Smooth muscle cell of the brain vasculature (primary cell): ENCODE measurements at regions not wholly inside any gene's neighbourhood (a gene's known extent, or its start where the extent isn't known, plus 50 kb on each side); places are given as distances from the start of the nearest gene placed in this dataset.

Experiments
- DNase-seq: peaks from one replicate; pipeline ENCODE4 v3.0.0-alpha.2; 2012; ENCODE audit warnings: low read depth, low spot score

- no peak for DNase-seq
These were observed 228.6 kb upstream of the SUCLG2 start for GRCh38 chr3:67882981-67883380.

GRCh38 chr3:67876261-67876660 is 221.8 kb upstream of the SUCLG2 start:
- no peak for DNase-seq

DNA sequence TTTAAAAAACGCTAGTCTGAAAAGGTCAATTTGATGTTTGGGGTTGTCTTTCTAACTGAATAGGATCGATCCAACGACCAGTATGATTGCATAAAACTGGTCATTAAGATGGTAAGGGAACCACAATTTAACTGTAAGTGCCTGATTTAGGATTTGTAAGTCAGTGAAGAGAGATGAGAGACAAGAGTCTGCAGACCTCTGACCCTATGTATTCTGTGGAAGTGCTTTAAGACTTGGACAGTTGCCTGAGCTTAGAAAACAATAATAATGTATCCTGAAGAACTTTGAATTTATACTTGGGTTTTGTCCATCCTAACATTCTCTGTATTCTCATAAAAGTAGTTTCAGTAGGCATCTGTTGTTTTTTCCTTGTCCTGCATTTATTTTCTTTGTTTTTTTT is 221.4 kb upstream of the SUCLG2 start:
- DNase-seq: no peak

DNA sequence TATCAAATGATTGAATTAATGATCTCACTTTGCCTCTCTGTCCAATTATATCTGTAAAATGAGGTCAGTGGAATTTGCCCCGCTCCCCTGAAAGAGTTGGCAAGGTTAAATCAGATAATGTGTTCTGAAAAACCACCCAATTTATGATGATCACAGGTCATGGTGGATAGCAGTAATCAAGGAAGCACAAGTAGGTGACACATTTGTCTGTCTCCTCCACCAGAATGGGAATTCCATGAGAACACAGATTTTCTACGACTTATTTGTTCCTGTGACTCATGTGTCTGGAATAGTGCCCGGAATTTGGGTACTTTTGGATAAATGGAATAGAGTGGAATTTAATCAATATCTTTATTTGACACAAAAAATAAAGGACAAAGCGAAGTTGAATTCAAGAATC is 220.9 kb upstream of the SUCLG2 start:
- DNase-seq: no peak

GRCh38 chr3:67870477-67870876 is 216.1 kb upstream of the SUCLG2 start:
- DNase-seq: no peak

GRCh38 chr3:67866571-67866970 is 212.2 kb upstream of the SUCLG2 start:
- no peak for DNase-seq

DNA sequence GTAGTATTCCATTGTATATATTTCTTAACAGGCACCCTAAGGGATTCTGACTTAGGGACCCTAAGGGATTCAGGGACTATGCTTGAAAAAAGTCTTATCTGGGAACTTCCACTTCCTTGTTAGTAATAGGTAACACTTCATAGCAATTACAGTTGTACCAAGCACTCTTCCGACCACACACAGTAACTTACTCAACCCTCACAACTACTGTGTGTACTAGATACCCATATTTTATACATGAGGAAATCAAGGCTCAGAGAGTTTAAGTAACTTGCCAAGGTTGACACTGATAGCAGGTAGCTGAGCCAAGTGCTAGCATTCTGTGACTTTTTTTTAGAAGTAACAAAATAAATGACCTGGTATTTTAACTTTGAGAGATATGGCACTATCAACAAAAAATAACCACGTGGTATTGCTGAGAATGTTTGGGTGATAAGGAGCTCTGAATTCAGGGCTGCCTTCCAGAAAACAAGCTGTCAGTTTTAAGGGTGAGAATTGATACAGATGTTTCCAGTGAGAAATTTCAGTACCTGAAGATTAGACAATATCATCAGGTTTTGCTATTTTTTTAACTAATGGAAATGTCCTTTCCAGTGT is 210.3 kb upstream of the SUCLG2 start:
- no peak for DNase-seq

DNA sequence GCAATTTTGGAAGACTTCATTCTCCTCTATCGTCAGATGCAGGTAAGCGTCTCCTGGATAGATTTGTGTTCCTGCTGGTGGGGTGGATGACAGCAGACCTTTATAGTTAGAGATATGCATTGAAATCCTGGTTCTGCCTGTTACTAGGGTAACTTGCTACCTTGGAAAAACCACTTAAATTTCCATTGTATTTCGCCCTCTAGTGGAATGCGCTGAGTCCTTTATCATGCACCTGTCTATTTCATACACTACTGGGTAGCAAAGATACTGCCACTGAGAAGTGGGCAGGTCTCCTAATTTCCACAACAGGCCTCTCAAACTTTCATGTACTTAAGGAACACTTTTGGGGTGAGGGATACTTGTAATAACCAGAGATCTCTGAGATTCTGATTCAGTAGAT is 209.5 kb upstream of the SUCLG2 start:
- DNase-seq: no peak

- DNase-seq: no peak
These were observed 206.0 kb upstream of the SUCLG2 start for GRCh38 chr3:67860429-67860828.

DNA sequence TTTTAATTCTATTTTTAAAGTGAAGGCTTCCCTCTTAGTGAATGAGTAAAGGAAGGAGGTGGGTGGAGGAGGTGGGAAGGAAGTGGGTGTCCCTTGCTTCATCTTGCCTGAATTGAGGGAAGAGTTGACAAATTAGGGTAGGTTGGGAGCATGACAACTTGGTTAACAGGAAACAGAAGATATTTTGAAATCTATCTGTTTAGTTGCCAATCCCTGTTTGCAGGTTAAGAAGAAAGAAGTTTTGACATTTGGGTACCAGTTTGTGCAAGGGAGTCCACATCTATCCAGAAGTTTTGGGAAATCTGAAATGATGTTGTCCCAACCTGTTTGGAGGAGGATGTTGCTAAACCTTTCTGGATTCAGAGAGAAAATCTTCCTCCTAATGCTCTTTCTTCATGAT is 204.1 kb upstream of the SUCLG2 start:
- no peak for DNase-seq

- no peak for DNase-seq
These were observed 202.3 kb upstream of the SUCLG2 start for GRCh38 chr3:67856718-67857117.

DNA sequence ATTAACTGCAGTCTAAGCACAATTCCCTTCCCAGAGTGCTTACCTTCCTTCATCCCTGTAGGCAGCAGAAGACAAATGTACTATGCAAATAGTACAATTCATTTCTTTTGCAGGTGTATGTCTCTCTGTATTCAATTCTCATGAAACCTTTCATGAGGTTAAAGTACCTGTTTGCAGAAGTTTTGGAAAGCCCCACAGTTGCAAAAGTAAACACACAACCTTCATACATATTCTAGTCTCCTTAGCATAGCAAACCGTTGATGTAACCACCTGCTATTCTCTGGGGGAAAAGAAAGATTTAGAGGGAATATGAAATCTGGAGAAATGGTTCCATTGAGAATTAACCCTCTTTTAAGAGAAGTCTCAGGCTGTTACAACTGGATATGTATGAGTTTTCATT is 200.3 kb upstream of the SUCLG2 start:
- DNase-seq: no peak

GRCh38 chr3:67853520-67853919 is 199.1 kb upstream of the SUCLG2 start:
- DNase-seq: no peak

- no peak for DNase-seq
These were observed 193.9 kb upstream of the SUCLG2 start for GRCh38 chr3:67848299-67848698.

DNA sequence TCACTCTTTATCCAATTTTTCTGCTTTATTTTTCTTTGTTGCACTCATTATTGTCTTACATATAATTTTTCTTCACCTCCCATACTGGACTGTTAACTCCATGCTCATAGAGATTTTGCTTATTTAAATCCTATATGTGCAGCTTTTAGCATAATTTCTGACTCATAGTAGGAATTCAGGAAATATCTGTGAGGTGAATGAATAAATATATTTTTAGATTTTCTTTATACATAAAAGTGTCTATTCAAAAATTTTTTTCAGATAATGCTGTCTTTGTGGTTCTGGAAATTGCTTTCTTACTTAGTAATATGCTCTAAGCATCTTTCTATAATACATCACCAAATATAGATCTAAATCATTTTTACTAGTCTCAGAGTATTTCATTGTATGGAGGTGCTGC is 191.8 kb upstream of the SUCLG2 start:
- no peak for DNase-seq

- no peak for DNase-seq
These were observed 178.4 kb upstream of the SUCLG2 start for GRCh38 chr3:67832817-67833216.

DNA sequence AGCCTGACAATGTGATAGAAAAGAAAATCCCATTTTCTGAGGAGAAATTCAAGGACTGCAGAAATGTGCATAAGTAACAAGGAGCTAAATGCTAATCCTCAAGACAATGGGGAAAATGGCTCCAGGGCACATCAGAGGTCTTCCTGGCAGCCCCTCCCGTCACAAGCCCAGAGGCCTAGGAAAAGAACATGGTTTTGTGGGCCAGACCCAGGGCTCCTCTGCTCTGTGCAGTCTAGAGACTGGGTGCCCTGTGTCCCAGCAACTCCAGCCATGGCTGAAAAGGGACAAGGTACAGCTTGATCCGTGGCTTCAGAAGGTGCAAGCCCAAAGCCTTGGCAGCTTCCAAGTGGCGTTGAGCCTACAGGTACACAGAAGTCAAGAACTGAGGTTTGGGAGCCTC is 176.8 kb upstream of the SUCLG2 start:
- DNase-seq: no peak

DNA sequence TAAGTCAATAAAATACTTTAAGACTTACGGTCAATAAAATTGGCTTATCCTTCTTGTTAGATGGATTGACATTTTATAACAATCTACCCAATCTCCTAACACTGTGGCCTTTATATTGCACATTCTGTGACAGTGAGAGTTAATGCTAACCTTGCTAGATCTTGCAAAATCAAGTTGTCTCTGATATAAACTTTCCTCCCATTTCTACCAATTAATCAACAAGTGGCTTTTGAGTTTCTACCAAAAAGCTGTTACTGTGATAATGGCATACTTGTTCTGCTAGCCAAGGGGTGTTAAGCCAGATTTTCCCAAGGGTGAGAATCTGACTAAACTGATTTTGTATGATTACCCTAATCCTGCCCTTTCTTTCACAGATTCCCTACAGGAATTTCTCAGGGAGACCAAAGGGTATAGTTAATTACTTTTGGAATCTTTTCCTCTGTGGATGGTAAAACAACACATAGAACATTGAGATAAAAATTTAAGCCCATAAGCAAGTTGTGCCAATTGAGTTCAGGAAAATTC is 174.1 kb upstream of the SUCLG2 start:
- no peak for DNase-seq

DNA sequence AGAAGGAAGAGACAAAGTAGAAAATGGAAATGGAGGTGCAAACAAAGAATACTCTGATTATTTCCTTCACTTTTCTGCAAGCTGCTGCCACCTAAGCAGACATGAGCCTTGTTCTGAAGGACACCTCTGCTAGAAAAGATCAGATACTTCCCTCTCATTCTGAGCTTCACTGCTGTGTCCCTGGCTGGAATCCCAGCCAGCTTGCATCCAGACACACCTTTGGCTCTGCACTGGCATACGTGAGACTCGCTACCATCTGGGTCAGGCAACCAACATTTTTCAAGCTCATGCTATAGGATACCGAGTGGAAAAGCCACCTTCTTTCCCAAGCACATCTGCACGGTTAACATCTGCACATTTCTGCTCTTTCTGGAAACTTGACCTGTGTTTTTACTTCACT is 166.7 kb upstream of the SUCLG2 start:
- DNase-seq: no peak

GRCh38 chr3:67819447-67819846 is 165.0 kb upstream of the SUCLG2 start:
- DNase-seq: no peak

DNA sequence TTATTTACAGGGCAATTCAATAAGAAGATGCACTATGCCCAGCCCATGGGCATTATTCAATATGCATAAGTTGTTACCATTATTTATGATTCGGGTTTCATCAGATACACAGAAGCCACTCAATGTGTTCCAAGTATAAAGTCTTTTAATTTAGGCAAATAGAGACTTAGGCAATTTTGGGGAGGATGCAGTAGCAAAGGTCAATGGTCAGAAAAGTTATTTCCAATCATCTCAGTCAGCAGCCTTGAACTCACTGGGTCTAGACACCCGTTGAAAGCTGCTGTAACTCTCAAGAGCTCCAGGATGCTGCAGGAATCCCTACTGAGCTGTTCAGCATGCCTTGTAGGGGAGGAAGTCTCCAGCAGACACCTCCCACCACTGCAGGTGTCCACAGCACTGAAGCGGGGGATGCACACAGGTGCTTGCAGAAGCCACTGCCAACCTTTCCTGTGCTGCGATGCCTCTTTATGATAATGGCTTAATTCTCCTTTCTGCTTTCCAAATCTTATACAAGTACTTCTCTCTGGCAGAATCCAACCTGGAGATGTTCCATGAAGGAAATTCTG is 155.0 kb upstream of the SUCLG2 start:
- no peak for DNase-seq

- DNase-seq: no peak
These were observed 154.5 kb upstream of the SUCLG2 start for GRCh38 chr3:67808906-67809305.

GRCh38 chr3:67804578-67804977 is 150.2 kb upstream of the SUCLG2 start:
- no peak for DNase-seq

GRCh38 chr3:67804089-67804488 is 149.7 kb upstream of the SUCLG2 start:
- no peak for DNase-seq
